GM12874 (cell line): ENCODE measurements at regions not wholly inside any gene's neighbourhood (a gene's known extent, or its start where the extent isn't known, plus 50 kb on each side); places are given as distances from the start of the nearest gene placed in this dataset.

ENCODE experiments used
- CTCF ChIP-seq: IDR thresholded peaks from 2 replicates; pipeline ENCODE4 v1.5.1; 2011; ENCODE audit warnings: low read depth, mild to moderate bottlenecking, control low read depth, low read length, moderate library complexity; ENCODE audit not compliant: insufficient read depth

DNA sequence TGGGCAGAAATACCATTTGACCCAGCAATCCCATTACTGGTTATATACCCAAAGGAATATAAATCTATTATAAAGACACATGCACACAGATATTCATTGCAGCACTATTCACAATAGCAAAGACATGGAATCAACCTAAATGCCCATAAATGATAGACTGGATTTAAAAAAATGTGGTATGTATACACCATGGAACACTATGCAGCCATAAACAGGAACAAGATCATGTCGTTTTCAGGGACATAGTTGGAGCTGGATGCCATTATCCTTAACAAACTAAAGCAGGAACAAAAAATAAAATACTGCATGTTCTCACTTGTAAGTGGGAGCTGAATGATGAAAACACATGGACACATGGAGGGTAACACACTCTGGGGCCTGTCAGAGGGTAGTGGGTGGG, 335.6 kb downstream of the BTG1 start:
- TF ChIP-seq CTCF, result no peak

DNA sequence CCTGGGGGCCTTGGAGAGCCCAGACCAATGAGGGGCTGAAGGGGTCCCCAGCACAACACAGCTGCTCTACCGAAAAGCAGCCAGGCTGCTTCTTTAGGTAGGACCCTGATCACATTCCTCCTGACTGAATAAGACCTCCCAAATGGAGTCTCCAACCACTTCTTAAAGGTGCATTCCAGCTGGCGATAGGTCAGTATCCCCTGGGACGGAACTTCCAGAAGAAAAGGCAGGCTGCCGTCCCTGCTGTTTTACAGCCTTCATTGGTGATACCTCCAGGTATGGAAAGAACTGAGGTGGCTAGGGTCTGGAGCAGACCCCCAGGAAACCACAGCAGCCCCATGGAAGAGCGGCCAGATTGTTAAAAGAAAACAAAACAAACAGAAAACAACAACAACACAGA, 340.6 kb downstream of the BTG1 start:
- TF ChIP-seq CTCF, result no peak

DNA sequence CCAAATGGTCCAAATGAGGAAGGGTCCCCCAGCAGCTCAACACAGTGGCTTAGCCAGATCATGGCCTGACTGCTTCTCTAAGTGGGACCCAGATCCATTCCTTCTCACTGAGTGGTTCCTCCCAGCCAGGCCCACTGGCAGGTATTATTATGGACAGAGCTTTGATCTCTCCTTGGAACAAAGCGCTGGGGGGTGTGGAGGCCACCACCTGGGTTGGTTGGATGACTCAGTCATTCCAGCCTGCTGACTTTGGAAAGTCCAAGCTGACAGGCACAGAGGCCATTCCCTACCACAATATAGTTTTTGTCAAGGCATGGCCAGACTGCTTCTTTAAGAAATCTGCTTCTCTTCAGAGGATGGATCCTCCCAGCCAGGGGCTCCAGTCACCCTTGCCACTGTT, 341.1 kb downstream of the BTG1 start:
- no peak for TF ChIP-seq CTCF

DNA sequence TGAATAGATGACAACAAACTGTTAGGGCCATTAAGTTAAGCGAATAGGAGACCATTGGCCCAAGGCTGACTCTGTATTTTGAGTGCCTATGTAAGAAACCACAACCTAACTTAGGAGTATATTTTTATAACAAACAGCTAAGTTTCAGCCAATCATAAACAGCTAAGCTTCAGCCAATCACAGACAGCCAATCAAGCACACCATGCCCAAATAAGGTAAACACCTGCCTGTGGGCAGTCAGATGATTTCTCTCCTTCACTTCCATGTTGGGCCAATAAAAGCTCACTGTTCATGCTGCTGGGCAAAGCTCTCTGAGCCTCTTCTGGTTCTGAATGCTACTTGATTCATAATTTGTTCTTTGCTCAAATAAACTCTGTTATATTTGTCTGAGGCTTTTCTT, 344.6 kb downstream of the BTG1 start:
- no peak for TF ChIP-seq CTCF

DNA sequence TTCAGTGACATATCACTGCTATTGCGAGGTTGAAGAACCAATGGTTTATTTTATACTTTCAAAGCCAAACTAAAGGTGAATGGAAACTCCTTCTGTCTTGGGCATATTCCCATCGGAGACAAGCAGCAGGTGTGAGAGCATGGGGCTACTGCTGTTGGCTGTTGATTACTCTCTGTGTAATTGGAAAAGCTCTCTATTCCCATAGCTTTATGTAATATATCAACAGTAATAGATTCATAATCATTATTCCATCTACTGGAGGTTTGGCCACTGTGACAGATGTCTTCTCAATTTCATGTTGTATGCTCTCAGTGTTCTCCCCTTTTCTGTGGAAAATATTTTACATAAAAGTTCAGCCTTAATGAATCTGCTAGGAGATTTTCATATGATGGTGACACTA, 352.0 kb downstream of the BTG1 start:
- no peak for TF ChIP-seq CTCF

DNA sequence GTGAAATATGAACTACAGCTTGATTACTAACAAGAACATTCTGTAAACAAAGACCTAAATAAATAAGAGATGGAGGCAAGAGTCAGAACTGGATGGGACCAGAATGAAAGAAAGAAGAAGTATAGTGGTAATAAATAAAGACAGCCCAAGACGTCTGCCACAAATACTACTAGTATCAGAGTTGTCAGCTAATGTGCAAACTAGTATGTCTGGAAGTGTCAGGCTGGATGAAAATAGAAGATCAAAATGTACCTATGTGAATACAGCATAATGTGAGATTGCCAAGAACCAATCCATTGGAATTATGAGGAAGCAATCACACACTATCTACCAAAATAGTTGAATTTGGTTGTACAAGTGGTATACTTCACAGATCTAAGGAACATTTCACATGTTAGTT, 353.0 kb downstream of the BTG1 start:
- no peak for TF ChIP-seq CTCF

GRCh38 chr12:91786499-91787272, 359.0 kb downstream of the BTG1 start:
- TF ChIP-seq CTCF, result no peak
